ENCODE measurements at regions not wholly inside any gene's neighbourhood (a gene's known extent, or its start where the extent isn't known, plus 50 kb on each side); places are given as distances from the start of the nearest gene placed in this dataset.
"Not testable (repeated sequence)": the region's sequence is repeated elsewhere in the genome, so short reads cannot be mapped to it uniquely, and the experiment has no call there.

- no peak for DNase-seq
These were observed 425.1 kb upstream of the RAB6C start for GRCh38 chr2:129554373-129554772.

GRCh38 chr2:129559101-129559500, 420.4 kb upstream of the RAB6C start:
- DNase-seq: no peak

GRCh38 chr2:129565551-129566109, 413.8 kb upstream of the RAB6C start:
- DNase-seq: no peak

DNA sequence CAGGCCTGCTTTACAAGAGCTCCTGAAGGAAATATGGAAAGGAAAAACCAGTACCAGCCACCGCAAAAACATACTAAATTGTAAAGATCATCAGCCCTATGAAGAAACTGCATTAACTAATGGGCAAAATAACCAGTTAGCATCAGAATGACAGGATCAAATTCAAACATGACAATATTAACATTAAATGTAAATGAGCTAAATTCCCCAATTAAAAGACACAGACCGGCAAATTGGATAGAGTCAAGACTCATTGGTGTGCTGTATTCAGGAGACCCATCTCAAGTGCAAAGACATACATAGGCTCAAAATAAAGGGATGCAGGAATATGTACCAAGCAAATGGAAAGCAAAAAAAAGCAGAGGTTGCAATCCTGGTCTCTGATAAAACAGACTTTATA, 408.7 kb upstream of the RAB6C start:
- DNase-seq: not testable (repeated sequence)

DNA sequence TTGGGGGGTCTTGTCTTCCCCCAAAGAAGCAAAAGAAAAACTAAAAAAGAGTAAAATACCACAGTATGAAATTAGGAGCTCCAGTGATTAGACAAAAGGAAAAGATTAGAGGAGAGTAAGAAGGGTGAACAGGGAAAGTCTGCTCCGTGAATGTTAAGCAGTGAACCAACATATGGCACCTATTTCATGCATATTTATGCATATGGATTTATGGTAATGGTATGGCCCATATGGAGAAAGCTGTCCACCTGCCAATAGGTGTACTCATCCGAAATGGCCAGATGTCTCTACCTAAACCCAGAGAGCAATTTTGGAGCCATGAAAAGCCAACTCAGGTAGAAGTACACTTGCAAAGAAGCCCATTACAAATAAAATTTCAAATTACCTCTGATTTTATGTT, 404.0 kb upstream of the RAB6C start:
- DNase-seq: no peak

DNA sequence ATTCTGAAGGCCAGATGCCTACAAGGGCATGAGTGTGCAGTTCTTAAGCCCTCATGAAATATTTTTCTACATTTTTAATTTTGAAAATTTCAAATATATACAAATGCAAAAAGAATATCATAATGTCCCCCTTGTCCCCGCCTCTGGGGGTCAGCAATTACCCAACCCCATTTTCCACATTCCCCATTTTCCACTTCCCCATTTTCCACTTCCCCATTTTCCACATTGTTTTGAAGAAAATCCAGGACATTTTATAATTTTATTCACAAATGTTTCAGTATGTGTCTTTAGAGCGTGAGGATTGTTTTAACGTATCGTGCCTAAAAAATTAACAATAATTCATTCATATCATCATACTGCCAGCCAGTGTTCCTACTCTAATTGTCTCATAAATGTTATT, 403.6 kb upstream of the RAB6C start:
- no peak for DNase-seq

- DNase-seq: no peak
These were observed 399.5 kb upstream of the RAB6C start for GRCh38 chr2:129580001-129580400.

DNA sequence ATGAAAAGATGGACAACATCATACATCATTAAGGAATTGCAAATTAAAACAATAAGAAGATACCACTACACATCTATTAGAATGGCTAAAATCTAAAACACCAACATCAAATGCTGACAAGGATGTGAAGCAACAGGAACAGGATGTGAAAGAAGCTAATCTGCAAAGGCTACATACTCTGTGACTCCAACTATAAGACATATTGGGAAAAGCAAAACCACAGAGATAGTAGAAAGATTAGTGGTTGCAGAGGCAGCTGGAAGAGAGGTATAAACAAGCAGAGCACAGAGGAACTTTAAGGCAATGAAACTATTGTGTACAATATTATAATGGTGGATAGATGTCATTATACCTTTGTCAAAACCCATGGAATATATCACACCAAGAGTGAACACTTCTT, 393.7 kb upstream of the RAB6C start:
- no peak for DNase-seq

DNA sequence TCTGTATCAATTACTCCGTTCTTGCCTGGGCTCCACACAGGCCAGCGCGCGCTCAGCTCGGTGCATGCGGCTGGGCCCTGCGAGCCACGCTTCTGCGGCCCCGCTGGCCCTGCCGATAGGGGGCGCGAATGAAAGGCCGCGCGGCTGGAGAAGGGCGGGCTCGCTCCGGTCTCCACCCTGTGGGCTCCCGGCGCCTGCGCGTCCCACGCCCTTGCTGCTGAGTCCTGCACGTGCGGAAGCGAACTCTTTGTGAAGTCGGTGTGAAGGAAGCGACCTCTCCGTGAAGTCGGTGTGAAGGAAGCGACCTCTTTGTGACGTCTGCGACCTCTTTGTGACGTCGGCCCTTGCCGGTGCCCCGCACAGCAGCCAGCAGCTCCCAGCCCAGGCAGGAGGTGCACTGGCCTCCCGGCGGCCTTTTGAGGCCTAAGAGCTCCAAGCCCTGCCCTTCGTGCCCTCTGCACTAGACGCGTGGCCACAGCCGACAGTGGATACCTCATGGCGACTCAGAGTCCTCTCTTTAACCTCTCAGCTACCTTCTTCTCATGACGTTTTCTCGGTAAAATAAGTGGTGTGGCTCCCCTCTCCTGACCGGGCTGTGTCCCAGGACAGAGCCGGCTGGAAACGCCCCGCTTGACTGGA, 391.9 kb upstream of the RAB6C start:
- DNase-seq: no peak

- DNase-seq: no peak
These were observed 374.9 kb upstream of the RAB6C start for GRCh38 chr2:129604560-129604959.

GRCh38 chr2:129605646-129606045, 373.8 kb upstream of the RAB6C start:
- no peak for DNase-seq

DNA sequence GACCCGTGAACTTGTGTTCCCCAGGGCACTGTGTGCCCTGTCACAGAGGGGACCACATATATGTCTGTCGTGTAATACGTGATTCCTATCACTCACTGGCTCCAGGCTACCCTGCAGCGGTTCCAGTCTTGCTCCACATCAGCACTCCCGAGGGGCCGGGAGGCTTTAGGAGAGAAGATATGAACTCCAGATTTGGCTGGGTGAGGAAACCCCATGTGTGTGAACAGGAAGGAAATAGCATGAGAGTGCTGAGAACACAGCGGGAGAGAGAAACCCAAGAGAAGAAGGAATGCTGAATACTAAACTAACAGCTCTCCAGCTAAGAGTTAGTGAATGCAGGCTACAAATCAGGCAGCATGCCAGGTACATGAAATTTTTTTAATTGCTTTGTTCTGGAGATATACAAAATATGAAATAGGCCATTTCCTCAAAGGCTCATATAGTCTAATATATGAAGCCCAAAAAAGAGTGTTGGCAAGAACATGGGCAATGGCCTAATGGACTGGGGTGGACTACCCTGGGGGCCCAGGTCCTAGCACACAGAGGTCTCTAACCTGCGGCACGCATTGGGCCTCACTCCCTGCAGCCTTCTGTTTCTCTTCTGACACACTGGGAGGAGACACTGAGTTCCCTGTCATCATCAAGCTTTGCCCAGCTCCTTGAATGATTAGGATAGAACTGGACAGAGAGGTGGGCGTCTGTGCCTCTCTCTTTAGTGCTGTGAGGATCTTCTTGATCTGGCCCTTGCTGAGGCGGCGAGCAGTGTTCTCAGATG, 372.8 kb upstream of the RAB6C start:
- DNase-seq: no peak

GRCh38 chr2:129609224-129609623, 370.2 kb upstream of the RAB6C start:
- no peak for DNase-seq

GRCh38 chr2:129610766-129611165, 368.7 kb upstream of the RAB6C start:
- DNase-seq: no peak

DNA sequence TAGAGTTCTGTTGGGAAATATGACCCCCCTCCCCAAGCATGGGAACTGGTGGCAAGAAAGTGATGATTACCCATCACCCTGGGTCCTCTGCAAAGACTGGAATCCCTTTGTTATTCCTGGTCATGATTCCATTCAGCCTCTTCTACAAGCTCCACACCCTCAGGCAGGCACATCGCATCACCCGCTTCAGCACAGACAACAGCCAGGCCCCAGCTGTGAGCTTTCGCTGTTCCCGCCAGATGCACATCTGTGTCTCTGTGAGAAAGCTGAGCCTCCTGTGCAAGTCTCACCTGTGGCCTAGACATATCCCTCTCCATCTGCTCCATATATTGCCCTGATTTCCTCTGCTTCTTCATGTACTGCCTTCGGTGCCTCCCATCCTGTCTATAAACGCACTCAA, 368.0 kb upstream of the RAB6C start:
- DNase-seq: no peak

DNA sequence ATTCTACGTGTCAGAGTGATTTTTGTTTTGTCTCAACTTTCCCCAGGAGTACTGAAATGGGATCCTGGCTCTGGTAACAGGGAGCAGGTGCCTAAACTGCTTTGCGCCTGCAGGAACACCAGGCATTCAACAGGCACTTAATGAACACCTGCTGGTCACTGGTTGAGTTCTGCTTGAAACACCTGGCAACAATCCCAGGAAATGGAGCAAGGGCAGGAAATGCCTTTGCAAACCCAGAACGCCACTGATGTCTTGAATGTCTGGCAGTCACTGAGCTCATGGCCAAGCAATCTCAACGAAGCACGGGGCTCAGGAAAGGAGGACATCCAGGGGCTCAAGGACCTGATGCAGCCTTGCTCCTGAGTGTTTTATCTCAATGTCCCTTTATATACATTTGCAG, 360.0 kb upstream of the RAB6C start:
- no peak for DNase-seq

DNA sequence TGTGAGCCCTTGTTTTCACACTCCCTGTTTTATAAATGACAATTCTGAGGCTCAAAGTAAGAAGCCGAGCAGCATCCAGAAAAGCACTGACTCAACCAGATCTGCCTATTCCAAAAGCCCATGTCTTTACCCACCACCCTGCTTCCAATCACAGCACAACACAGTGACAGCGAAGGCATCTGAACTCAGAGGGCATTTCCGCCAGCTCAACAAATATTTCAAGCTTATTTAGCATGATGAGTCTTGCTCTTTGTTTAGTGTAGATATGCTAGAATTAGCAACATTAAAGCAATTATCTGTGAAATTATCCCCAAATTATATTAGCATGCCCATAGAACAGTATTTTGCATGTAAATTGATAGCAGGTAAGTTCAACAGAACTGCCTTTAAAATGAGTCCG, 359.1 kb upstream of the RAB6C start:
- no peak for DNase-seq

DNA sequence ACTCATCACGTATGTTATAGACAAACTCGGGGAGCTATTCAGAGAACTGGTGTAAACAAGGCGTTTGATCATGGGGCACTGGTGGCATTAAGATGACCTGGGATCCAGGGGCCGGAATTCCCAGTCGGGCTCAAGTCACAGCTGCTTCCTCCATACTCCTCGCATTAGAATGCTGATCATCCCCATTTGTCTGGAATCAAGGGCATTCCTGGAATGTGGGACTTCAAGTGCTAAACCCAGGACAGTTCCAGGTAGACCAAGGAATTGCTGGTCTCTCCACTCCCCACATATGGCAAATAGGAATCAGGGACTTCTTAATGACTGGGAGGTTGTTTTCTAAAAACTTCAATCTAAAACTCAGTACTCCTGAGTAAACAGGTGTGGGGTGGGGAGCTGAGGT, 355.7 kb upstream of the RAB6C start:
- DNase-seq: no peak

DNA sequence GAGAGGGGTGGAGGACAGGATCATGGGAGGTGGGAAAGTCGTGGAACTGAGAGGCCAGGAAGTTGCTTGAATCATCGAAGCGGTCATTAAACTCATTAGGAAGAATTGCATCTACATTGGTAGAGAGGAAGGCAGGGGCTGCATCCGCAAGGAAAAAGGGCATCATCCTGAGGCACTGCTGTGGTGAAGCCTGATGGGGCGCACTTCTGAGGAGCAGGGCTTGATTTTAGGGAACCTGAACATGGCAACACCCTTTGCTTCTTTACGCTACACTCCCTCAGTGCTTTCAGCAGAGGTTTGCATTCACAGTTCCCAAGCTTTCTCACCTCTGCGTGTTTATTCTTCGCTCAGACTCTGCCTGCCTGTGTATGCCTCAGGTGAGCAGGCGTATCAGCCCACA, 352.0 kb upstream of the RAB6C start:
- DNase-seq: no peak

DNA sequence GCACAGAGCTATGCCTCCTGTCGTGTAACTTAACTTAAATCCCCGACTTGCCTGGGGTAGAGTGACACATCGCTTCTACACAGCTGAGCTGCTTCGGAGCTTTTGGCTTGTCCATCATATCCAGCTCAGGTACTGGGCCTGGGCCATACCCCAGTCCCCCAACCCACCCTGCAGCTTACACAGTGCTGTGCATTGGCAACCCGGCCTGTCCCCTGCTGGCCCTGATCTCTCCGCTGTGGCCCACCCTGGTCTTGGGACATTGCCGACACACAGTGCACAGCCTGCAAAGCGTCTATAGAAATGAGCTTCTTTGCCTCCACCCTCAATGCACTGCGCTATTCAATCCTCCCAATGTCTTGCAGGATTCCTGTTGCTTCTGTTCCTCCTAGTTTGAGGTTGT, 342.8 kb upstream of the RAB6C start:
- no peak for DNase-seq

DNA sequence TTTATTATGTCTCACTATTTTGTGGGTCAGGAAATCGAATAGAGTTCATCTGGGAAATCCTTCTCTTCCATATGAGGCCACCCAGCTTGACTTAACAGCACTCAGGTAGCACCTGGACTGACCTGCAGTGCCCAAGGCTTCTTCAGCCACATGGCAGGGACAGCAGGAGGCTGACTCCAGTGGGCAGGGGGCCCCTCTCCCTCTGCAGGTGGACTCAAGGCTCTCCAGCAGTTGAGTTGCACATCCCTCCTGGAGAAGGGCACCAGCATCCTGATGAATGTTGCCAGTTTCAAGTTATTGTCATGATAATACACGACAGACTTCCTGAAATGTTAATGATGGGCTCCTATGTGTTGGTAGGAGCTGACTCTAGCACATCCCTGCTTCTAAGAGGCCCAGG, 338.1 kb upstream of the RAB6C start:
- no peak for DNase-seq

DNA sequence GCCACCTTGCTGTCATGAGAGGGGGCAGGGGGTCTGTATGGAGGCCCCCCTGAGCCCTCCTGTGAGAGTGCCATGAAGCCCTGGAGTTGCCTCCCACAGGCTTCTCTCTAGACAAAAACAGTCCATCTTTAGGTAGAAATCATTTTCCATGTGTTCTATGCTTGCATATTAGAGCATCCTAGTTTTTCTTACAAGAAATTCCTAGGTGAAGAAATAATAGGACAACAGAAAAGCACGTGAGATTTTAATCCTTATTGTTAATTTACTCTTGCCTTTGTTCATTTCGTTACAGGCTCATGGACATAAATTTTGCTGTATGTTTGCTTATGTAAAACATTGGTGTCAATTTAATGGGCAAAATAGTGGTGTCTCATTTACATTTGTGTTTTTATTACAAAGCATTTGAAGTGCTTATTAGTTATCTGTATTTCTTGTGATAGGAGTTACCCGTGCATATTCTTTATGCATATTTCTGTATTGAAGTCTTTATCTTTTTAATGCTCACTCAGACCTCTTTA, 336.9 kb upstream of the RAB6C start:
- DNase-seq: no peak

DNA sequence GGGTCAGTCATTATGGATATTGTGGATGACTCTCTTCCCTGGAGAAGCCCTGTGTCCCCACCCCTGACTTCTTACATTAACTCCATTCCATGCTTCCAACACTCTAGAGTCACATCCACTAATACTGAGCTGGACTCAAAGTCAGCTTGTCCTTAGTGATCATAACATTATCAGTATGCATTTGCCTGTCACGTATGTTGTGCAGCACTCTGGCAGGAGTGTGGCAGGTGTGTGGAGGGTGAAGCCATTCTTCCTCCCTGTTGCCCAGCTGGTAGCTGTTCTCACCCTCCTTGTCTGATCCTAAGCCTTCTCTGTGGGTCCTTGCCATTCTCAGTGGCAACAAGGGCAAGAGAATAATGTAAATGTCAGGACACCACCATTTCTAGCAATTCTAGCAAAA, 334.1 kb upstream of the RAB6C start:
- no peak for DNase-seq

DNA sequence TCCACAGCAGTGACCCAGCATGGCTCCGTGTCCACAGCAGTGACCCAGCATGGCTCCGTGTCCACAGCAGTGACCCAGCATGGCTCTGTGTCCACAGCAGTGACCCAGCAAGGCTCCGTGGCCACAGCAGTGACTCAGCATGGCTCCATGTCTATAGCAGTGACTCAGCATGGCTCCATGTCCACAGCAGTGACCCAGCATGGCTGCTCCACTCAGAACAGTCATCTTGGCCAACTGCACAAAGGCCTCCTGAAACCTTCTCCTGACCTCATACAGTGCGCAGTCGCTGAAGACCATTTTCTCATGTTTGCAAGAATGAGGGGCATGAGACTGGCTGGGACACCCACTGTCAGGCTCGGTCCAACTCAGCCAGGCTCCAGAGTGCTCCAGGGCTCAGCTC, 333.4 kb upstream of the RAB6C start:
- DNase-seq: no peak

Measured in CD4-positive, alpha-beta T cell treated with Interferon gamma for 1 hour (primary cell).